ENCODE measurements at regions not wholly inside any gene's neighbourhood (a gene's known extent, or its start where the extent isn't known, plus 50 kb on each side); places are given as distances from the start of the nearest gene placed in this dataset.

DNA sequence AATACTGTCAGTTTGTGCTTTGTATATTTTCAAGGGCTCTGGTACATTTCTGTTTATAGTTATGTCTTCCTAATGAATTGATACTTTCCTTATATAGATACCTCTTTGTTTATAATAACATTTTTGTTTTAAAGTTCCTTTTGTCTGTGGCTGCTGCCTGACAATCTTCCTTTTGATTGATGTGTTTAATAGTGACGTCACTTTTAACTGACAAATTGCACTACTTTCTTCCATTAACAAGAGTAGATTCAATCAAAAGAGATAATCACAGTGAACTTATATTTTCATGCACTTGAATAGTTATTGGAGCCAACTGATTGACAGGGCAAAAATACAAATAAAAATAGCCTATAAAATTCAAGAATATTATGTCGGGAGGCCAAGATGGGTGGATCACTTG is 371.7 kb downstream of the ANXA1 start:
- no peaks in the 10 kb centered on the region for H3K36me3 ChIP-seq (replicated peaks in 1 of 2; ENCODE audit: control insufficient read depth in 1 of 2, insufficient read depth in 2 of 2, low read length in 1 of 2)
- TF ChIP-seq, protein P1, sequence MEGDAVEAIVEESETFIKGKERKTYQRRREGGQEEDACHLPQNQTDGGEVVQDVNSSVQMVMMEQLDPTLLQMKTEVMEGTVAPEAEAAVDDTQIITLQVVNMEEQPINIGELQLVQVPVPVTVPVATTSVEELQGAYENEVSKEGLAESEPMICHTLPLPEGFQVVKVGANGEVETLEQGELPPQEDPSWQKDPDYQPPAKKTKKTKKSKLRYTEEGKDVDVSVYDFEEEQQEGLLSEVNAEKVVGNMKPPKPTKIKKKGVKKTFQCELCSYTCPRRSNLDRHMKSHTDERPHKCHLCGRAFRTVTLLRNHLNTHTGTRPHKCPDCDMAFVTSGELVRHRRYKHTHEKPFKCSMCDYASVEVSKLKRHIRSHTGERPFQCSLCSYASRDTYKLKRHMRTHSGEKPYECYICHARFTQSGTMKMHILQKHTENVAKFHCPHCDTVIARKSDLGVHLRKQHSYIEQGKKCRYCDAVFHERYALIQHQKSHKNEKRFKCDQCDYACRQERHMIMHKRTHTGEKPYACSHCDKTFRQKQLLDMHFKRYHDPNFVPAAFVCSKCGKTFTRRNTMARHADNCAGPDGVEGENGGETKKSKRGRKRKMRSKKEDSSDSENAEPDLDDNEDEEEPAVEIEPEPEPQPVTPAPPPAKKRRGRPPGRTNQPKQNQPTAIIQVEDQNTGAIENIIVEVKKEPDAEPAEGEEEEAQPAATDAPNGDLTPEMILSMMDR (IDR thresholded peaks at IDR 0.05): no peak
- TF ChIP-seq RXRA (IDR thresholded peaks at IDR 0.05; ENCODE audit: borderline replicate concordance, low read depth): no peak
- TF ChIP-seq FOXM1 (IDR thresholded peaks at IDR 0.05; ENCODE audit: low read depth): no peak
- TF ChIP-seq, protein P2, sequence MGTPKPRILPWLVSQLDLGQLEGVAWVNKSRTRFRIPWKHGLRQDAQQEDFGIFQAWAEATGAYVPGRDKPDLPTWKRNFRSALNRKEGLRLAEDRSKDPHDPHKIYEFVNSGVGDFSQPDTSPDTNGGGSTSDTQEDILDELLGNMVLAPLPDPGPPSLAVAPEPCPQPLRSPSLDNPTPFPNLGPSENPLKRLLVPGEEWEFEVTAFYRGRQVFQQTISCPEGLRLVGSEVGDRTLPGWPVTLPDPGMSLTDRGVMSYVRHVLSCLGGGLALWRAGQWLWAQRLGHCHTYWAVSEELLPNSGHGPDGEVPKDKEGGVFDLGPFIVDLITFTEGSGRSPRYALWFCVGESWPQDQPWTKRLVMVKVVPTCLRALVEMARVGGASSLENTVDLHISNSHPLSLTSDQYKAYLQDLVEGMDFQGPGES (IDR thresholded peaks at IDR 0.05; ENCODE audit: low read depth, low read length): no peak
- TF ChIP-seq JUND (IDR thresholded peaks at IDR 0.05): no peak
- TF ChIP-seq, protein P3, sequence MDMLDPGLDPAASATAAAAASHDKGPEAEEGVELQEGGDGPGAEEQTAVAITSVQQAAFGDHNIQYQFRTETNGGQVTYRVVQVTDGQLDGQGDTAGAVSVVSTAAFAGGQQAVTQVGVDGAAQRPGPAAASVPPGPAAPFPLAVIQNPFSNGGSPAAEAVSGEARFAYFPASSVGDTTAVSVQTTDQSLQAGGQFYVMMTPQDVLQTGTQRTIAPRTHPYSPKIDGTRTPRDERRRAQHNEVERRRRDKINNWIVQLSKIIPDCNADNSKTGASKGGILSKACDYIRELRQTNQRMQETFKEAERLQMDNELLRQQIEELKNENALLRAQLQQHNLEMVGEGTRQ (IDR thresholded peaks at IDR 0.05; ENCODE audit: borderline replicate concordance, low read depth, low read length): no peak
- no peak for TF ChIP-seq SIN3A (IDR thresholded peaks at IDR 0.05; ENCODE audit: borderline replicate concordance, low read depth, low read length)
- no peak for TF ChIP-seq GATA2 (CRISPR knock-in tag; IDR thresholded peaks at IDR 0.05)
- no peak for TF ChIP-seq FOXJ3 (CRISPR knock-in tag; IDR thresholded peaks at IDR 0.05)
- TF ChIP-seq TAF1 (IDR thresholded peaks at IDR 0.05; ENCODE audit: borderline replicate concordance, low read depth, low read length): no peak
- TF ChIP-seq, protein P4, sequence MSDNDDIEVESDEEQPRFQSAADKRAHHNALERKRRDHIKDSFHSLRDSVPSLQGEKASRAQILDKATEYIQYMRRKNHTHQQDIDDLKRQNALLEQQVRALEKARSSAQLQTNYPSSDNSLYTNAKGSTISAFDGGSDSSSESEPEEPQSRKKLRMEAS (IDR thresholded peaks at IDR 0.05; ENCODE audit: low read depth): no peak
- no peak for TF ChIP-seq FOSL2 (IDR thresholded peaks at IDR 0.05; ENCODE audit: borderline replicate concordance, low read depth)
- TF ChIP-seq CHD2 (IDR thresholded peaks at IDR 0.05; ENCODE audit: low read length, partially characterized antibody): no peak
- no peak for TF ChIP-seq RCOR1 (IDR thresholded peaks at IDR 0.05; ENCODE audit: low read length)
- no peak for TF ChIP-seq YY1 (IDR thresholded peaks at IDR 0.05; ENCODE audit: low read depth)
- no peak for TF ChIP-seq MEF2A (IDR thresholded peaks at IDR 0.05; ENCODE audit: borderline replicate concordance, low read depth)
- TF ChIP-seq, protein P5, sequence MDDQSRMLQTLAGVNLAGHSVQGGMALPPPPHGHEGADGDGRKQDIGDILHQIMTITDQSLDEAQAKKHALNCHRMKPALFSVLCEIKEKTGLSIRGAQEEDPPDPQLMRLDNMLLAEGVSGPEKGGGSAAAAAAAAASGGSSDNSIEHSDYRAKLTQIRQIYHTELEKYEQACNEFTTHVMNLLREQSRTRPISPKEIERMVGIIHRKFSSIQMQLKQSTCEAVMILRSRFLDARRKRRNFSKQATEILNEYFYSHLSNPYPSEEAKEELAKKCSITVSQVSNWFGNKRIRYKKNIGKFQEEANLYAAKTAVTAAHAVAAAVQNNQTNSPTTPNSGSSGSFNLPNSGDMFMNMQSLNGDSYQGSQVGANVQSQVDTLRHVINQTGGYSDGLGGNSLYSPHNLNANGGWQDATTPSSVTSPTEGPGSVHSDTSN (IDR thresholded peaks at IDR 0.05): no peak
- TF ChIP-seq NRF1 (IDR thresholded peaks at IDR 0.05; ENCODE audit: low read depth, low read length): no peak
- H2AFZ ChIP-seq (ENCODE audit: low read depth): no peak overlapping the region
- DNase-seq: no peak
- no peaks in the 10 kb centered on the region for H3K4me1 ChIP-seq (ENCODE audit: control insufficient read depth in 1 of 2, insufficient read depth in 2 of 2, low read depth in 1 of 2, low read length in 1 of 2)
- no peak overlapping the region for H3K27ac ChIP-seq (ENCODE audit: low read depth in 2 of 2, low read length in 1 of 2)
- POLR2A ChIA-PET: no interaction called here
- no peak overlapping the region for H3K4me2 ChIP-seq
- H3K9me3 ChIP-seq: no peaks in the 10 kb centered on the region
- no peaks in the 10 kb centered on the region for H3K79me2 ChIP-seq (ENCODE audit: insufficient read depth)
- H3K4me3 ChIP-seq (ENCODE audit: low read depth in 2 of 2, low read length in 1 of 2): no peak overlapping the region
- CTCF ChIA-PET: no interaction called here
- no peaks in the 10 kb centered on the region for H3K9me2 ChIP-seq
- H3K27me3 ChIP-seq (ENCODE audit: insufficient read depth): no peaks in the 10 kb centered on the region
- H3F3A ChIP-seq (replicated peaks; ENCODE audit: insufficient read depth): no peaks in the 10 kb centered on the region
- H3K9ac ChIP-seq: no peak overlapping the region
- no peaks in the 10 kb centered on the region for H4K20me1 ChIP-seq (ENCODE audit: insufficient read depth)
- 14% methylated on average over 2 of the region's 2 CpGs for WGBS (ENCODE audit: low lambda C conversion rate)

All from SK-N-SH (cell line).